ENCODE measurements at regions not wholly inside any gene's neighbourhood (a gene's known extent, or its start where the extent isn't known, plus 50 kb on each side); places are given as distances from the start of the nearest gene placed in this dataset.

DNA sequence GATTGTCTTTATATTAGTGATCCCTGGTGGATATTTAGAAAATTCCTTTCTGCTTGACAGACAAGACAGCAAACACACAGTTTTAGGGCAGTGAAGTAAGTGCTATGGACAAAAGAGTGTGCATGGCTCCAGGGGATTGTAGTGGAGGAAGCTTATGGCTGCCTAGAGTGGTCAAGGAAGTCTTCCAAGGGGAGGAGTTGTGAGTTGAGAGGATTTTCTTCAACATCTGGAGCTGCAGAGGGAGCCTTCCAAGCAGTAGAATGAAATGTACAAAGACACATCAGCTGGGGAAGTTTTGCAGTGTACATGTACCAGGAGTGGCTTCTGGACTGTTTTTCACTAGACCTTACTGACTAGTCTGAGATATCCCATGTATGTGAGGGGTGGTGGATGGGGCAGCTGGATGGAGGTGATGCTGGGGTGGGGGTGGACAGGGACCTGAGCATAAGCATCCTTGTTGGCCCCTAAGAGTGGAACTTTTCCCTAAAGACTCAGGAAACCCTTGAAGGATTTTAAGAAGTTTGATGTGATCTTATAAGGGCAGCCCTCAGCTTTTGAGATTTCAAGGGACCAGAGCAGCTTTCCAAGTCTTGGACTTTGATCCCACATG is 160.5 kb upstream of the TAPT1 start:
- Histone ChIP-seq H3K4me2 (ENCODE audit: control insufficient read depth, extremely low read depth, insufficient read depth, low read depth, low read length) (no peak overlapping the region), H3K27me3 (ENCODE audit: control insufficient read depth, extremely low read depth, insufficient read depth, low read length) (no peaks in the 10 kb centered on the region), H3K36me3 (ENCODE audit: control insufficient read depth in 2 of 2, extremely low read depth in 1 of 2, insufficient read depth in 2 of 2, low read length in 2 of 2) (no peaks in the 10 kb centered on the region), H3K4me1 (ENCODE audit: control insufficient read depth, extremely low read depth, insufficient read depth, low read length) (no peaks in the 10 kb centered on the region), H3K9me1 (ENCODE audit: control insufficient read depth, extremely low read depth, insufficient read depth, low read length) (no peaks in the 10 kb centered on the region), H4K20me1 (ENCODE audit: control insufficient read depth, extremely low read depth, insufficient read depth, low read length) (no peaks in the 10 kb centered on the region), H3K79me2 (ENCODE audit: control insufficient read depth, insufficient read depth, low read length) (no peaks in the 10 kb centered on the region), H3K9ac (ENCODE audit: control insufficient read depth, extremely low read depth, insufficient read depth, low read length) (no peak overlapping the region), H3K9me3 (ENCODE audit: control insufficient read depth, low read depth, low read length) (no peaks in the 10 kb centered on the region), H3K27ac (ENCODE audit: control insufficient read depth, insufficient read depth, low read length) (no peak overlapping the region), H2AFZ (ENCODE audit: control insufficient read depth, low read length) (no peak overlapping the region), H3K4me3 (ENCODE audit: control insufficient read depth in 2 of 3, extremely low read depth in 1 of 3, insufficient read depth in 2 of 3, low read depth in 1 of 3, low read length in 3 of 3) (no peak overlapping the region)
- no peak for FAIRE-seq
- DNase-seq (ENCODE audit: low read depth, low spot score), result no peak
- dilution Hi-C loops (cut with MboI; ENCODE audit: extremely low pct_ligation_motif_present, low sequenced_read_pairs), result no loop called here
- TF ChIP-seq, protein P1, sequence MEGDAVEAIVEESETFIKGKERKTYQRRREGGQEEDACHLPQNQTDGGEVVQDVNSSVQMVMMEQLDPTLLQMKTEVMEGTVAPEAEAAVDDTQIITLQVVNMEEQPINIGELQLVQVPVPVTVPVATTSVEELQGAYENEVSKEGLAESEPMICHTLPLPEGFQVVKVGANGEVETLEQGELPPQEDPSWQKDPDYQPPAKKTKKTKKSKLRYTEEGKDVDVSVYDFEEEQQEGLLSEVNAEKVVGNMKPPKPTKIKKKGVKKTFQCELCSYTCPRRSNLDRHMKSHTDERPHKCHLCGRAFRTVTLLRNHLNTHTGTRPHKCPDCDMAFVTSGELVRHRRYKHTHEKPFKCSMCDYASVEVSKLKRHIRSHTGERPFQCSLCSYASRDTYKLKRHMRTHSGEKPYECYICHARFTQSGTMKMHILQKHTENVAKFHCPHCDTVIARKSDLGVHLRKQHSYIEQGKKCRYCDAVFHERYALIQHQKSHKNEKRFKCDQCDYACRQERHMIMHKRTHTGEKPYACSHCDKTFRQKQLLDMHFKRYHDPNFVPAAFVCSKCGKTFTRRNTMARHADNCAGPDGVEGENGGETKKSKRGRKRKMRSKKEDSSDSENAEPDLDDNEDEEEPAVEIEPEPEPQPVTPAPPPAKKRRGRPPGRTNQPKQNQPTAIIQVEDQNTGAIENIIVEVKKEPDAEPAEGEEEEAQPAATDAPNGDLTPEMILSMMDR (optimal IDR thresholded peaks at IDR 0.05 in 1 of 3, IDR thresholded peaks at IDR 0.05 in 1 of 3, conservative IDR thresholded peaks at IDR 0.05 in 1 of 3; ENCODE audit: extremely low read depth in 1 of 3, insufficient read depth in 2 of 3, low read length in 3 of 3), result no peak
- no peak for TF ChIP-seq EZH2 (IDR thresholded peaks at IDR 0.05; ENCODE audit: low read length)

DNA sequence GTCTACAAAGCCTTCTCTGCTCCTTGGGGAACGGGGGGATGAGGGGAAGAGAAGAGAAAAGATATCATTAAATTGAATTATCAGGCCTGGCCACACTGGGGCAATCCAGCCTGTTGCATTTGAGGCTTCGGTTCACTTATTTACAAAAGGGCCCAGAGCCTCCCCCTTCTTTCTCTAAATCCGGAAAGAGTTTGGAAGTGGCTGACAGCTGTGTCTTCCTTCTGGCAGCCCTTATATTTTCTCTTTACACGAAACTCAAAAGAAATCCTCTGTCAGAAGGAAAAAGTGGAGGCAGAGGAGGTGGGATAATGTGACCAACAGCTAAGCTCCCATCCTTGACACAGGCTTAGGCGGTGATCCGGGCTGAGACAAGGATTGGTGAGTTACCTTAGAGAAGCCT is 158.3 kb upstream of the TAPT1 start:
- H3K9me1 ChIP-seq (ENCODE audit: control insufficient read depth, extremely low read depth, insufficient read depth, low read length), result no peaks in the 10 kb centered on the region
- dilution Hi-C loops (cut with MboI; ENCODE audit: extremely low pct_ligation_motif_present, low sequenced_read_pairs), result no loop called here
- no peak overlapping the region for H3K4me2 ChIP-seq (ENCODE audit: control insufficient read depth, extremely low read depth, insufficient read depth, low read depth, low read length)
- H3K79me2 ChIP-seq (ENCODE audit: control insufficient read depth, insufficient read depth, low read length), result no peaks in the 10 kb centered on the region
- FAIRE-seq (no peak), DNase-seq (ENCODE audit: low read depth, low spot score) (no peak)
- H3K4me1 ChIP-seq (ENCODE audit: control insufficient read depth, extremely low read depth, insufficient read depth, low read length), result no peaks in the 10 kb centered on the region
- no peak overlapping the region for H3K9ac ChIP-seq (ENCODE audit: control insufficient read depth, extremely low read depth, insufficient read depth, low read length)
- H2AFZ ChIP-seq (ENCODE audit: control insufficient read depth, low read length), result no peak overlapping the region
- H4K20me1 ChIP-seq (ENCODE audit: control insufficient read depth, extremely low read depth, insufficient read depth, low read length), result no peaks in the 10 kb centered on the region
- H3K27ac ChIP-seq (ENCODE audit: control insufficient read depth, insufficient read depth, low read length), result no peak overlapping the region
- H3K4me3 ChIP-seq (ENCODE audit: control insufficient read depth in 2 of 3, extremely low read depth in 1 of 3, insufficient read depth in 2 of 3, low read depth in 1 of 3, low read length in 3 of 3), result no peak overlapping the region
- H3K36me3 ChIP-seq (ENCODE audit: control insufficient read depth in 2 of 2, extremely low read depth in 1 of 2, insufficient read depth in 2 of 2, low read length in 2 of 2), result no peaks in the 10 kb centered on the region
- H3K27me3 ChIP-seq (ENCODE audit: control insufficient read depth, extremely low read depth, insufficient read depth, low read length), result no peaks in the 10 kb centered on the region
- no peaks in the 10 kb centered on the region for H3K9me3 ChIP-seq (ENCODE audit: control insufficient read depth, low read depth, low read length)
- no peak for TF ChIP-seq EZH2 (IDR thresholded peaks at IDR 0.05; ENCODE audit: low read length)
- TF ChIP-seq, protein P1 (optimal IDR thresholded peaks at IDR 0.05 in 1 of 3, IDR thresholded peaks at IDR 0.05 in 1 of 3, conservative IDR thresholded peaks at IDR 0.05 in 1 of 3; ENCODE audit: extremely low read depth in 1 of 3, insufficient read depth in 2 of 3, low read length in 3 of 3), result no peak
